HG02884 (cell line): ENCODE measurements at regions not wholly inside any gene's neighbourhood (a gene's known extent, or its start where the extent isn't known, plus 50 kb on each side); places are given as distances from the start of the nearest gene placed in this dataset.
"Not testable (repeated sequence)": the region's sequence is repeated elsewhere in the genome, so short reads cannot be mapped to it uniquely, and the experiment has no call there.

ENCODE experiments used
- ATAC-seq: cut with Tn5 transposase; IDR thresholded peaks from one replicate; pipeline ENCODE4 v1.9.1; 2021; ENCODE audit warnings: mild to moderate bottlenecking, moderate library complexity; ENCODE audit not compliant: unreplicated experiment

DNA sequence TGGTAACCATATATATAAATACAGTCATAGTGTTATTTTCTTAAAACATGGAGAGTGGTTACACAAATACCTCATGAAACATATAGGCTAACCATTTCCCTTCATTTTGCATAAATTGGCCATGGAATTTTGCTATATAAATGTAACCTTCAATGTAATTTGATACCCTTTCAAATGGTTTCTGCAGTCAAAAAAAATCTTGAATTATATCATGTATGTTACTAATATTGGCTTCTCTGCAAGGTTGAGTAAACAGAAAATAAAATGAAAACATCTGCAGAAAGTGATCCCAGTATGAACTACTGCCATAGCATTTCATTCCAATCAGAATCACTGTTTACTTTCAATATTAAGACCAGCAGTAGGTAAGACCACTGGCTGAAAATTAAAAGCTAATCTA, 1165.9 kb upstream of the TENM3 start:
- no peak for ATAC-seq

DNA sequence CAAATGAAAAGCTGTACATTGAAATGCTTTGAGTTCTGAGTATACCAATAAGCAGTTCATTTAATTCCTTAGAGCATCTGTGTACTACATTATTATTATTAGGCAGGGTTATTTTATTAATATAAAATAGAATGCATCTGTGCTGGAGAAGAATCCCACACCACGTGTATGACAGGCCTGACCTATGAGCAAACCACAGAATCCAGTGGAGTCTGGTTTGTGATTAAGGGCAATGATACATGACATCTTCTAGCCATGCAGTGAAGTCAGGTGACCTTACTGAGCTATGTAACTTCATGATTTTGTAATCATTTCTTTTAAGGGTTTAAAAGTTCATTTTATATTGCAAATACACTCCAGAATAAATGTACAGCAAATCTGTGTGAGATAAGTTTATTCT, 1165.0 kb upstream of the TENM3 start:
- no peak for ATAC-seq

DNA sequence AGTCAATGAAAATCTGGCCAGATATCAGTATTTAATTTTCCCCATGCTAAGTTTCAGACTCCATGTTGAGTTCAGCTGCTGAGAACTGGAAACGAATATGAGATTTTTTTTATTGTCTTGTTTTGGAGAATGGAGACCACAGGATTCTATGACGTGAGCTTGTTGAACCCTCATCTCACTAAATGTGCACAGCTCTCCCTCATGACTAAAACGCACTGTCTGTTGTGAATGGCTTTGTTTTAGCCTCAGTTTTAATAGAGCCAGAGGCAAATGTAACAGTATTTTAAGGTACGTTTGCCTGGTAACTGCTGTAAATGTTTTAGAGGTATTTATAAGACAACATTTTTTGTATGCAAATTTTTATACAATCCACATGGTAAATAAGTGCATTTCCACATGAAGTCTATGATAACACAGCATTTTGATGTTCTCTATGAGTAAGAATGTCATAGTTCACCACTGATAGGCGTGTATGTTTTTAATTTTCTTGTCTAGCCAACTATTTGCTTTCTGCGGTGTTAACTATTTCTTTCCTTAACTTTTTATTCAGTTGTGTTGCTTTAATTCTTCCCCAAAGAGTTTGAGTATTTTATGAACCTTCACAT, 1159.3 kb upstream of the TENM3 start:
- no peak for ATAC-seq

DNA sequence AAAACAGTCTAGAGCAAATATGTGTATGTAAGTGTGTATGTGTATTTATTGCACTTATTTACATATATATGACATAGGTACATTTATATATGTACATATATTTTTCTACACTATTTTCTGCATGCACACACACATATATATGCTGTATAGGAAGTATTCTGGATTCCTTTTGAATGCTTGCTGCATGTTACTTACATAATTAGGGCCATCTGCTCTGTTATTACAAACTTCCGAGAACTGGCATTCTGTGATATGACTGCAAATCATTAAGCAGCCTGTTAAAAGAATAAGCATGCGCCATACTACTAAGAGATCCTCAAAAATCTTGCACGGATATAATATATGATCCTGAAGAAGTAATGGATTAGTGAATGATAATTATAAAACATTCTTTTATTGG, 1157.6 kb upstream of the TENM3 start:
- ATAC-seq, result no peak

DNA sequence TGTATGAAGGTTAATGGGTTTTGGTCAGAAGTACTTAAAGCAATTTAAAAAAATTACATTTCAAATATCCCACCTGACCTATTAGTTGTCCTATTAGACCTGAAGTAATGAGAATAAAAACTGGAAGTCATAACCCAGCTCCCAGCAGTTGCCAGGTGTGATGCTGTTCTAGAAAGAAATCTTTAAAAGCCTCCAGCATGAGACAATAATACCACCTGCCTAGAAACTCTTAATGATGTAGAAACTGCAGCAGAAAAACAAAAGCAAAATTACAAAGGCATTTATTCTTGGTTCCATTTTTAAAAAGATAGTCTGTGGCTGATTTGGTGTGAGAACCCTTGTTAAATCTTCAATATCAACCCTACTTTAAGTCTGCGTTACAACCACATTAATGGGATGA, 1137.7 kb upstream of the TENM3 start:
- no peak for ATAC-seq

DNA sequence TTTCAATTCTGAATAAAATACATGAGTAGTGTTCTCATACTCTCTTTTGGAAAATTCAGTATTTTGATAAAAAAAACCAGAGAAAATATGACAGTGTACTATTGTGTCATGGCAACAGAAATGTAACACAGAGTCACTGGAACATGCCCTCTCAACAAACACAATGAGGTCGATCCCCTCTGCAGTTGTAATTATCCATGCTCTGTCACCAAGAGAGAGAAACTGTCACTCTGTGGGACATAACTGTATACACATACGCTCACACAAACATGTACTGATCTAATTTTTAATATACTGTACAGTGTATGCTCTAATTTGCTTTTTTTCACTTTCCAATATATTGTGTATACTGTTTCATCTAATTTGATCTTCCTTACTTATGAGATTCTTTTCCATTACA, 1136.8 kb upstream of the TENM3 start:
- ATAC-seq, result no peak

DNA sequence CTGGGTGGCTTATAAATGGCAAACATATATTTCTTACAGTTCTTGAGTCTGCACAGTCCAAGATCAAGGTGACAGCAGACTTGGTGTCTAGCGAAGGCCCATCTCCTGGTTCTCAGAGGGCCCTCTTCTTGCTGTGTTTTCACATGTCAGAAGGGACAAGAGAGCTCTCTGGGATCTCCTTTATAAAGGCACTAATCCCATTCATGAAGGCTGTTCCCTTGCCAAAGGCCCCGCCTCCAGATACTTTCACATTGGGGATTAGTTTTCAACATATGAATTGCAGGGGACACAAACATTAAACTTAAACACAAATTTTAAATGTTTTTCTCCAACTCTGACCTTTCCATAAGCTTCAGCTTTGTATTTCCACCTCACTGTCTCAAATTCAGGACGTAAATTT, 1135.0 kb upstream of the TENM3 start:
- ATAC-seq, result no peak

DNA sequence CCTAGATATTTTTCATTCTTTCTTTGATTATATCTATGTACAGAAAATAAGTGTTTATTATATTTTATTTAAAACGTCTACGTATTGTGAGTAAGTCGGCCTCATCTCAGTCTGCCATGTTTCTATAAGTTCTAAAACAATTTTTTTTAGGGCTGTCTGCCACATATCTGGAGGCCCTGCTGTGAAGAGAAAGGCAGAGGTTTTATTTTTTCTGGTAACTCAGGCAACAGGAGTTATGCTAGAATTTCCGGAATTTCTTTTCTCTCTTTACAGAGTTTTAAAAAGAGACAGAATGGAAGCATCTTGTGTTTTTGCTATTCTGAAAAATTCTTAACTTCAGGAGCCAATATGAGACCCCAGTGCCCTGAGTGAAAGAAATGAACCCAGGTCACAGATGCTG, 1124.0 kb upstream of the TENM3 start:
- ATAC-seq, result no peak

DNA sequence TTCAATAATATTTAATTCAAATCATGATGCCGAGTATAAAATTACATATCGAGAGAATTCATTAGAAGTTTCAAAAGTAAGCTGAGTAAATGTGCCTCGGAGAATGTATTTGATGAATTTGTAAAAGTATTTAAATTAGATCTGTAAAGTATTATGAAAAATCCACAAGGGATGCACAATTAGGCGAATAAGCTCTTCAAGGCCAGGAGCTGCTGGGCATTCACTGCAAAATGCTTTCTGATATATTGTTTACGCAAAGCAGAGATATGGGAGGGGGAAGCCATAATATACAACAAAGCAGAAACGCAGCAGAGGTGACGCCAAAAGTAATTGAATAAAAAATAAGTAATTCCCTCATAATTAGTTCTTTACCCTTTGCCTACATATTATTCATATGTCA, 1121.5 kb upstream of the TENM3 start:
- no peak for ATAC-seq

DNA sequence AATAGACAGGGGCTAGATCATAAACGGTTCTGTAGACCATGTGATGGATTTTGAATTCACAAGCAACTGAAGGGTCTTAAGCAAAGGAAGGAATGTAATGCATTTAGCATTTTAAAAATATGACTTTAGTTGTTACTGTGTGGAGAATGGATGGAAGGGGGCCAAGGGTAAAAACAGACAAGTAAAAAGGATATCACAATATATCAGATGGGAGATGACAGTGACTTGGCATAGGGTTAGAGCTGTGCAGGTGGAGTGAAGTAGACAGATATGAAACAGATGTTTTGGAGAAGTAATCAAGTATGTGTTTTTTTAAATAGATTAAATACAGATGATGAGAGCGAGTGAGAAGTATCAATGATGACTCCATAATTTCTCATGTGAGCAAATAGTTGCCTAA, 1116.0 kb upstream of the TENM3 start:
- ATAC-seq, result no peak

DNA sequence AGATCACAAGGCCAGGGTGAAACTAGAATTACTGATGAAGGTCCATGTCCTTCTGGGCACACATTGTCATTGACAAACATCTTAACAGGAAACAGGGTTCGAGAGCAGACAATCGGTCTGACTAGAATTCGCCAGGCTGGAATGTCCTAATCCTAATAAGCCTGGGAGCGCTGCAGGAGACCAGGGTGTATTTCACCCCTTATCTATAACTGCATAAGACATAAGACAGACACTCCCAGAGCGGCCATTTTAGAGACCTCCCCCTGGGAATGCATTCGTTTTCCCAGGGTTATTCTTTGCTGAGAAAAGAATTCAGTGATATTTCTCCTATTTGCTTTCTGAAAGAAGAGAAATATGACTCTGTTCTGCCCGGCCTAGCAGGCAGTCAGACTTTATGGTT, 1112.9 kb upstream of the TENM3 start:
- not testable (repeated sequence) for ATAC-seq

DNA sequence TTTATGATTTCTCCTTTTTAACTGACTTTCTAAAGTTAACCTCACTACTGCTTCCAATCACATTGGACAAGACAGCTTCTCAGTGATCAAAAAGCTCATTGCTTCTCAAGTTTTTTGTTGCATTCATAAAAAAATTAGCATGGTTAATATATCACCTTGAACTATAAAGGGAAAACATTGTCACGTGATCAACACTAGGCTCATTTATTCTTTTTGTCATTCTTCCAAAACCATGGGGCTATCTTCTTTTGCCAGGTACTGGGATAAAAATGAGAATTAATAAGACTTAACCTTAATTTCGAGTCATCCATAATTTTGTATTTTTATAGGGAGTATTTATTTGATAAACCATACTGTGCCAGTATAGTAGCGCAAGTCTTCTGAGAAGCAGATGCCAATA, 1105.9 kb upstream of the TENM3 start:
- ATAC-seq, result no peak

DNA sequence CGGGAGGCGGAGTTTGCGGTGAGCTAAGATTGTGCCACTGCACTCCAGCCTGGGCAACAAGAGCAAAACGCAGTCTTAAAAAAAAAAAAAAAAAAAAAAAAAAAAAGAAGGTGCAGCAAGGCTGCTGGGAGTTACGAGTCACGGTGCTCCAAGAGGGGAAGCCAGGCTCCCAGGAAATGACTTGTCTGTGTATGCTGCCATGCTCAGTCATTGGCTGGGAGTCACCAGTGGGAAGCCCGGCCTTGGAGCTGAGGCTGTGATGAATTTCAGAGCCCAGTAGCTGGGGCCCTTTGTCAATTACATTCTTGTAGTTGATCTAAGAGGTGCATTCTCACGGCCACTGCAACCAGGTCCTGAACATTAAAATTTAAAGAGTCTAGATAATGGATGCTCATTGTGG, 1105.1 kb upstream of the TENM3 start:
- ATAC-seq, result no peak

DNA sequence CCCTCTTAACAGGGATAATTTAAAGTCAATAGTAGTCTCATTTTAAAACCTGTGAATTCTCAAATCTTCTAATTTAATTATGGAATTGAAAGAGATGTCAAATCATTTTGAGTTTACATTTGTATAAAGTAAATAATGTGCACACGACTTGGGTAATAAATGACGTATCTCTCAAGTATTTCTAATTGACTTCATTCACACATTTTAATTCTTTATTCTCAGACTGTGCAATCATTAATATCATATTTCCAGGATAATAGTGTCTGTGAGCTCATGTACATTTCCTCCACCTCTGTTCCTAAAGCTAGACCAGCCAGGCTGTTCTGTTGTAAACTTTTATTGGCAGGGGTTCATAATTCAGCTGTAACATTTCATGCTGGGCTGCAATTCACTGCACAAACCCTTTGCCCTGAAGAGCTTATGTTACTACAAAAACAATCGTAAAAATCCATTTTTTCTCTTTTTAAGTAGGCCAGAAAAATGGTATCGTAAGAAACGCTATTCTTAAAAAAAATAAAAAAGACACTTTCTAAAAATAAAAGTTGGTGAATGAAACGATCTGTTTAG, 1103.1 kb upstream of the TENM3 start:
- no peak for ATAC-seq

DNA sequence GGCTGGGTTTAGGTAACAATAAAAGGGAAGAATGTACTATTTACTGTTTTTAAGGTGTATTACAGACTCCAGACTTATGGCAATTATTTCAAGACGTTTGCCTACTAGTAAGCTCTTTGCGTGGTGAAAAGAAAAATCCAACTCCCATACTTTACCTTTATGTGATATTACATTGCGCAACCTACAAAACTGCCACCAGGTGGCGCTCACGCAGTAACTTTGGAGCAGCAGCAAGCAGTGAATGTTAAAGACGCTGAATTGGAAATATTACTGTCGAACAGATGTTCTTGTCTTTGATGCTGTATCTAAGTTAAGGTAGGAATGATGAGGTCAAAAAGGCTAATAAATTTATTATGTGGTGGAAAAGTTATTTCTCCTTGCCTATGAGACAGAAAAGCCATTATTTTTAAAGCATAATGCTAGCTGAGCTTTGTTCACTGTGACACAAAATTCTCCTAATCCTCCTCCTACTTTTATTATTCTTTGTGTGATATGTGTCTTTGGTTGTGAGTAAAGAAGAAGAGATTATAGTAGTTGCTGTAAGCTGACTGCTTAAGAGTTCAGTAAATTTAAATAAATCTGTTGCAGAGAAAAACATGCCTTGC, 1099.8 kb upstream of the TENM3 start:
- ATAC-seq, result peak; percentile 86

DNA sequence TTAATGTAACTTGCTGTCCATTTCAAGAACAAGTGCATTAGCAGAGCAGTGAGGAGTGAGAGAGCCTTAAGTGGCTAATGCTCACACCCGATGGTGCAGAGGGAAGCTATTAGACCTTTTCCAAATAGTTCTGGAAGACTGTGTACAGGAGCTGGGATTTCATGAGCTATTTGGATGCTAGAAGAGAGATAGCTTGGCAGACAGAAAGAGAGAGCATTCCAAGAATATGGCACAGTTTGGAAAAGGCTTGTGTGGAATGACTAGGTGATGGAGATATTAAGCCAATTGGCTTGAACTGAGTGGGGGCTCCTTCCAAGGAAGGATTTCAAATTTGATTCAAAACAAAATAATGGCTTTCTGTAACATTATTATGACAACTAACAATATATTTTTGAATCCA, 1097.2 kb upstream of the TENM3 start:
- ATAC-seq, result no peak

DNA sequence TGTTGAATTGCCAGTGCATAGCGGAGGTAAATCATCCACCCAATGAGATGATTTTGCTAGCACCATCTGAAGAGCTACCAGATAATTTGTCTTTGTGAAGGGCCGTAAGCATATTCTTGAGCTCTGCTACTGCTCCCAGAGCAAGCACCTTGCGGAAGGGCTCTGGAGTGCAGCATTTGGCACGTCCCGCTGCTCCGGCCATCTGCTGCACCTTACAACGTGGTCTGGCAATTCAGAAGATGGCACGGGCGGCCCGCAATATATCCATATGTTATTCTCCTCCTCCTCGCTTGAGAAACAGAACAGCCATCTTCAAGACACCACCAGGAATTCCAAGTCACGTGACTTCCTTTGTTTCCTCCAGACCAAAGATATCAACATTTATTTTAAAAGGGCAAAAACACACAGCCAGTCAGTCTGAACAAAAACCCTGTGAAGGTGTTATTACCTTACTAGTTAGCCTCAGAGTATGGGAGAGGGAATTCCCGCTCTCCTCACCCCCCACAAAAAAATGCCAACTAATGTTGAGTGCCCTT, 1095.7 kb upstream of the TENM3 start:
- ATAC-seq, result no peak

DNA sequence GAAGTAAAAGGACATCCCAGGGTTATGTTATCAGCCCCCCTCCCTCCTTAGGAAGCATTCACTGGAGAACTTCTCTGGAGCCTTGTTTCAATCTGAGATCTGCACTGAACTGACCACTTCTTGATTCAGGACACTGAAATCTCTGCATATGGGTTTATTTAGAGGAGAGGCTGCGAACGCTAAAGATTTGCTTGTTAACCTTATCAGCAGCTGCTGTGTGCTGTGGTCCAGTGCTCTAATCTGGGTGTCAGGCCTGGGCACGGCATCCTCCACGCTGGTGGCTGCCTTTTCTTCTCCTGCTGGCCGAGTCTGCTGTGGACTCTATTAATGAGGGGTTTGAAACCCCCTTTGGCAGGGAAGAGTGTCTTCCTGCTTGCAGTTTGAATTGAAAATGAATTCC, 1094.7 kb upstream of the TENM3 start:
- ATAC-seq, result no peak

DNA sequence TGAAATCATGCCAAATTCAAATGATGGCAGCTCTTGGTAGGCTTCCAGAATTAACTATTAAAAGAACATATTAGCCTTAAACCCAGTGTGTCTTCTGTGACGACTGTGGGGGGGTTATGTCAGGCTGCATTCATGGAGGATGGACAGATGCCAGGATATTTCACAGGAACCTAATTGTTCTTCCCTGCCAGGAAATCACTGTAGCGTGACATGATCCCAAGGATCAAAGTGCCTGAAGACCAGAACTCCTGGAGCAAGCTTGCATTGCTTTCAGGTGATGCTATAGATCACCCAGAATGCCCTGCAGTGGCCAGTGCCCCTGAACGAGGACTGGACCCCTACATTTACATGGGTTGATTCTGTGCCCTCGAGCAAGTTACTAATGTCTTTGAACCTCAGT, 1093.0 kb upstream of the TENM3 start:
- ATAC-seq, result no peak

DNA sequence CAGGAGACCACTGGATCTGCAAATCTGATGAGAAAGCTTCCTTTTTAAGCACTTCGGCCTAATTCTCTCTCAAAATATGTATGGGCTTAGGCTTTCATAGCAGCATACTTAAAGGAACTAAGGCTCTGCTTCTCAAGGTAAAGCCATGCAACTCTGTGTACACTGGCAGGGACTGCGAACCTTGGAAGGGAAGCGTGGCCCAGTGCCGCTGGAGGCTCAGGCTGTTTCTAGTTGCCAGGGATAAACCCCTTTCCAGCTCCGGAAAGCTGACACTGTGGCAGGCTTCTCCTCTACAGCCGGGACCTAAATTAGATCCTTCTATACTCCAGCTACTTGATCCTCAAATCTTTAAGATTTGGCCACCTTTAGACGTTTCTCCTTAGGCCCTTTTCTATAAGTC, 1091.3 kb upstream of the TENM3 start:
- ATAC-seq, result no peak

DNA sequence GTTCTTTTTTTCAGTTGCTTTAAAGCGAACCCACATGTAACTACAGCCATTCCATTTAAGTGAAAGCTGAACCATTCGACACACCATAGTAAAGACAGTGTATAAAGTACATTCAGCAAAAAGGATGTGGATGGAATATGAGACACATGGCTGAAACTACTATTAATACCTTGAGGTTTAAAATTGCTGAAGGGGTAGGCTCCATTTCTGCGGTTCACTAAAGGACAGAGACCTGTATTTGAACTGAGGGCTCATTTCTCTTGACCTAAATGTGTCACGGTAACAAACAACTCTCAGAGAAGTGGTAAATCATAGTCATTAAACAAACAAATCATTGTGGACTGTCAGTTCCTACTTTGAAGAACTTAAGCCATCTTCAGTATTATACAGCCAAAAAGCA, 1085.6 kb upstream of the TENM3 start:
- ATAC-seq, result no peak

DNA sequence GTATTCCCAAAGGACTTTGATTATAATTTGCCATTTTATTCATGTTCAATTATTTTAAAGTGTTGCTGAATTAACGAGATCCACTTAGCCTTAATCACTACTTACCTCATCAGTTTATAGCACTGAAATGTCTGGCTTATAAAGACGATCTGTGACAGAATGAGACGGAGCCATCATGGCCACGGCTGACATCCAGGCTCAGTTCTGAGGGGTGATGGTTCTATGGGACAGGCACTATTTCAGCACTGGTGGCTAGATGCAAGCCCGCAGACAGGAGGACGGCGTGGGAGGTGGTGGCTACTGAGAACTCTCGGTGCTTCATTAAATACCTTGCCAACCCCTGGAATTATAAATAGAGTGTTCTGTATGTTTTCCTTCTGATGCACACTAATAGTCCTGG, 1084.2 kb upstream of the TENM3 start:
- no peak for ATAC-seq

DNA sequence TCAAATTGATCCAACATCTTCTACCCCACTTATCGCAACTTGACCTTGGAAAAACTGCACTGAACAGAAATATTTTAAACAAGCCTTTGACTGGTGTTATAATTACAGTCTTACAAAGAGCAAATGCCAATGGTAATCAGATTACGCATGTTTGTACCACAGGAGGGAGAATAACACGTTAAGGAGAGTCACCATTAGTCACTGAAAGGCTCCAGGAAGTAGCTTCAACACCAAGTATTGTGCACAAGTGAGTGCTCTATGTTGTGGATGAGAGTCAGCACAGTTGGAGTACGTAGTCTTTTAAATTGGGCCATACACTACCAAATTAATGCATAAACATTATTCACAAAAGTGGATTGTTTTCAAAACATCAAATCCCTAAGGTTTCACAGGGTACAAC, 1081.5 kb upstream of the TENM3 start:
- ATAC-seq, result no peak
